Hindlimb muscle (tissue), 1 donor: ENCODE measurements at regions not wholly inside any gene's neighbourhood (a gene's known extent, or its start where the extent isn't known, plus 50 kb on each side); places are given as distances from the start of the nearest gene placed in this dataset.

Experiments
- DNase-seq: peaks from one replicate; pipeline ENCODE4 v3.0.0-alpha.2; 2013

- DNase-seq = no peak
Observed at GRCh38 chr6:50236164-50236563, 186.4 kb upstream of the DEFB112 start.

- no peak for DNase-seq
Observed at GRCh38 chr6:50239853-50240252, 190.1 kb upstream of the DEFB112 start.

GRCh38 chr6:50240986-50241385 is 191.3 kb upstream of the DEFB112 start:
- no peak for DNase-seq

GRCh38 chr6:50249493-50249892 is 199.8 kb upstream of the DEFB112 start:
- no peak for DNase-seq

- DNase-seq = no peak
Observed at GRCh38 chr6:50257322-50257721, 207.6 kb upstream of the DEFB112 start.

- no peak for DNase-seq
Observed at GRCh38 chr6:50259903-50260302, 210.2 kb upstream of the DEFB112 start.

- peak; percentile 3 for DNase-seq
Observed at GRCh38 chr6:50264995-50265571, 215.4 kb upstream of the DEFB112 start.

- DNase-seq = no peak
Observed at GRCh38 chr6:50270415-50270814, 220.7 kb upstream of the DEFB112 start.

GRCh38 chr6:50271266-50271665 is 221.5 kb upstream of the DEFB112 start:
- DNase-seq = no peak

GRCh38 chr6:50271817-50272216 is 222.1 kb upstream of the DEFB112 start:
- DNase-seq = no peak

- DNase-seq = no peak
Observed at GRCh38 chr6:50272611-50273010, 222.9 kb upstream of the DEFB112 start.

- no peak for DNase-seq
Observed at GRCh38 chr6:50276771-50277261, 227.1 kb upstream of the DEFB112 start.

GRCh38 chr6:50277774-50278173 is 228.0 kb upstream of the DEFB112 start:
- DNase-seq = no peak

GRCh38 chr6:50278663-50279062 is 228.9 kb upstream of the DEFB112 start:
- no peak for DNase-seq

- DNase-seq = no peak
Observed at GRCh38 chr6:50285735-50286134, 236.0 kb upstream of the DEFB112 start.

GRCh38 chr6:50288241-50288640 is 238.5 kb upstream of the DEFB112 start:
- no peak for DNase-seq

- no peak for DNase-seq
Observed at GRCh38 chr6:50288881-50289280, 239.2 kb upstream of the DEFB112 start.

- no peak for DNase-seq
Observed at GRCh38 chr6:50289366-50289765, 239.6 kb upstream of the DEFB112 start.

- no peak for DNase-seq
Observed at GRCh38 chr6:50301307-50301706, 251.6 kb upstream of the DEFB112 start.

- DNase-seq = no peak
Observed at GRCh38 chr6:50305660-50306059, 255.9 kb upstream of the DEFB112 start.

GRCh38 chr6:50318536-50318935 is 268.8 kb upstream of the DEFB112 start:
- DNase-seq = no peak

- DNase-seq = no peak
Observed at GRCh38 chr6:50330347-50330746, 280.6 kb upstream of the DEFB112 start.

GRCh38 chr6:50330963-50331362 is 281.2 kb upstream of the DEFB112 start:
- DNase-seq = no peak

GRCh38 chr6:50333696-50334095 is 284.0 kb upstream of the DEFB112 start:
- DNase-seq = no peak

- no peak for DNase-seq
Observed at GRCh38 chr6:50337532-50338122, 287.9 kb upstream of the DEFB112 start.
